GM04504 (cell line): ENCODE measurements at regions not wholly inside any gene's neighbourhood (a gene's known extent, or its start where the extent isn't known, plus 50 kb on each side); places are given as distances from the start of the nearest gene placed in this dataset.
"Not testable (repeated sequence)": the region's sequence is repeated elsewhere in the genome, so short reads cannot be mapped to it uniquely, and the experiment has no call there.

ENCODE experiments used
- DNase-seq: peaks from one replicate; pipeline ENCODE4 v3.0.0-alpha.2; 2012; ENCODE audit warnings: low read depth

GRCh38 chr2:216987252-216987821 lies 127.5 kb upstream of the TNP1 start:
- no peak for DNase-seq

- DNase-seq, result no peak
Observed at GRCh38 chr2:216985658-216986141, 125.8 kb upstream of the TNP1 start.

GRCh38 chr2:216984937-216985336 lies 125.1 kb upstream of the TNP1 start:
- DNase-seq, result no peak

GRCh38 chr2:216981951-216982350 lies 122.1 kb upstream of the TNP1 start:
- not testable (repeated sequence) for DNase-seq

- DNase-seq, result not testable (repeated sequence)
Observed at GRCh38 chr2:216980510-216980909, 120.6 kb upstream of the TNP1 start.

- no peak for DNase-seq
Observed at GRCh38 chr2:216974321-216975302, 114.7 kb upstream of the TNP1 start.

GRCh38 chr2:216971593-216971992 lies 111.7 kb upstream of the TNP1 start:
- DNase-seq, result no peak

GRCh38 chr2:216970359-216970915 lies 110.6 kb upstream of the TNP1 start:
- no peak for DNase-seq

GRCh38 chr2:216967889-216968288 lies 108.0 kb upstream of the TNP1 start:
- DNase-seq, result no peak

- DNase-seq, result no peak
Observed at GRCh38 chr2:216960671-216961268, 100.9 kb upstream of the TNP1 start.

- DNase-seq, result no peak
Observed at GRCh38 chr2:216959433-216959832, 99.6 kb upstream of the TNP1 start.

- no peak for DNase-seq
Observed at GRCh38 chr2:216956820-216957493, 97.1 kb upstream of the TNP1 start.

GRCh38 chr2:216951171-216951570 lies 91.3 kb upstream of the TNP1 start:
- no peak for DNase-seq

- no peak for DNase-seq
Observed at GRCh38 chr2:216950547-216950946, 90.7 kb upstream of the TNP1 start.

GRCh38 chr2:216949700-216950413 lies 90.0 kb upstream of the TNP1 start:
- no peak for DNase-seq

GRCh38 chr2:216947055-216947454 lies 87.2 kb upstream of the TNP1 start:
- DNase-seq, result no peak

- no peak for DNase-seq
Observed at GRCh38 chr2:216944733-216945132, 84.9 kb upstream of the TNP1 start.

- DNase-seq, result no peak
Observed at GRCh38 chr2:216943109-216943508, 83.2 kb upstream of the TNP1 start.

- no peak for DNase-seq
Observed at GRCh38 chr2:216942465-216942864, 82.6 kb upstream of the TNP1 start.

- DNase-seq, result no peak
Observed at GRCh38 chr2:216942016-216942415, 82.2 kb upstream of the TNP1 start.

GRCh38 chr2:216936954-216937357 lies 77.1 kb upstream of the TNP1 start:
- DNase-seq, result no peak
